ENCODE measurements at regions not wholly inside any gene's neighbourhood (a gene's known extent, or its start where the extent isn't known, plus 50 kb on each side); places are given as distances from the start of the nearest gene placed in this dataset.

- Histone ChIP-seq H3K4me1 (replicated peaks; ENCODE audit: insufficient read depth) (no peaks in the 10 kb centered on the region), H3K27ac (no peak overlapping the region), H3K79me2 (ENCODE audit: low read depth) (no peaks in the 10 kb centered on the region), H4K20me1 (ENCODE audit: insufficient read depth) (no peaks in the 10 kb centered on the region), H3K27me3 (ENCODE audit: insufficient read depth, low read depth) (no peaks in the 10 kb centered on the region), H3K9me2 (ENCODE audit: insufficient read depth) (no peaks in the 10 kb centered on the region), H2AFZ (no peak overlapping the region), H3F3A (ENCODE audit: insufficient read depth, low read depth) (no peaks in the 10 kb centered on the region), H3K36me3 (ENCODE audit: low read depth) (no peaks in the 10 kb centered on the region), H3K4me3 (no peak overlapping the region), H3K9me3 (ENCODE audit: insufficient read depth, low read depth) (no peaks in the 10 kb centered on the region), H3K4me2 (no peak overlapping the region)
- BruUV-seq (replicated peaks), result no TSS peak
- POLR2A ChIA-PET (ENCODE audit: unreplicated experiment), result no interaction called here
- CTCF ChIA-PET, result no interaction called here
- intact Hi-C loops (cut with micrococcal nuclease; ENCODE audit: unreplicated experiment), result no loop called here
- TF ChIP-seq CTCF (conservative IDR thresholded peaks at IDR 0.05) (no peak), EZH2 (IDR thresholded peaks at IDR 0.05; ENCODE audit: low read depth) (no peak)
- no peak for DNase-seq
Measured at GRCh38 chr10:52923520-52923919, 150.9 kb upstream of the MBL2 start.

GRCh38 chr10:52918714-52919305, 146.2 kb upstream of the MBL2 start:
- Histone ChIP-seq H4K20me1 (ENCODE audit: insufficient read depth) (no peaks in the 10 kb centered on the region), H3K9me3 (ENCODE audit: insufficient read depth, low read depth) (no peaks in the 10 kb centered on the region), H3K27ac (no peak overlapping the region), H3K9me2 (ENCODE audit: insufficient read depth) (no peaks in the 10 kb centered on the region), H3K36me3 (ENCODE audit: low read depth) (no peaks in the 10 kb centered on the region), H3K4me1 (replicated peaks; ENCODE audit: insufficient read depth) (no peaks in the 10 kb centered on the region), H2AFZ (no peak overlapping the region), H3K4me2 (no peak overlapping the region), H3K79me2 (ENCODE audit: low read depth) (no peaks in the 10 kb centered on the region), H3K27me3 (ENCODE audit: insufficient read depth, low read depth) (no peaks in the 10 kb centered on the region), H3F3A (ENCODE audit: insufficient read depth, low read depth) (no peaks in the 10 kb centered on the region), H3K4me3 (no peak overlapping the region)
- BruUV-seq (replicated peaks), result no TSS peak
- TF ChIP-seq EZH2 (IDR thresholded peaks at IDR 0.05; ENCODE audit: low read depth) (no peak), CTCF (conservative IDR thresholded peaks at IDR 0.05) (no peak)
- no peak for DNase-seq
- CTCF ChIA-PET, result no interaction called here
- POLR2A ChIA-PET (ENCODE audit: unreplicated experiment), result no interaction called here
- intact Hi-C loops (cut with micrococcal nuclease; ENCODE audit: unreplicated experiment), result no loop called here

- intact Hi-C loops (cut with micrococcal nuclease; ENCODE audit: unreplicated experiment), result no loop called here
- no peaks in the 10 kb centered on the region for H3K79me2 ChIP-seq (ENCODE audit: low read depth)
- no peaks in the 10 kb centered on the region for H3K9me3 ChIP-seq (ENCODE audit: insufficient read depth, low read depth)
- H2AFZ ChIP-seq, result no peak overlapping the region
- no peak overlapping the region for H3K4me2 ChIP-seq
- no TSS peak for BruUV-seq (replicated peaks)
- H3F3A ChIP-seq (ENCODE audit: insufficient read depth, low read depth), result no peaks in the 10 kb centered on the region
- H3K4me1 ChIP-seq (replicated peaks; ENCODE audit: insufficient read depth), result no peaks in the 10 kb centered on the region
- TF ChIP-seq CTCF (conservative IDR thresholded peaks at IDR 0.05) (no peak), EZH2 (IDR thresholded peaks at IDR 0.05; ENCODE audit: low read depth) (no peak)
- 0 out of 2 replicates have a peak, but pooled peaks cover 4% of the 10 kb centered on the region for H3K9me2 ChIP-seq (ENCODE audit: insufficient read depth)
- ChIA-PET POLR2A (ENCODE audit: unreplicated experiment) (interaction anchor here (0.5 kb wide), 1 partner anchor 1574 kb away, joined by 4 read pairs; no protein-coding TSS in a partner anchor), CTCF (no interaction called here)
- H4K20me1 ChIP-seq (ENCODE audit: insufficient read depth), result no peaks in the 10 kb centered on the region
- no peaks in the 10 kb centered on the region for H3K27me3 ChIP-seq (ENCODE audit: insufficient read depth, low read depth)
- H3K4me3 ChIP-seq, result no peak overlapping the region
- no peaks in the 10 kb centered on the region for H3K36me3 ChIP-seq (ENCODE audit: low read depth)
- no peak overlapping the region for H3K27ac ChIP-seq
- DNase-seq, result no peak
Measured at GRCh38 chr10:52915391-52915790, 142.8 kb upstream of the MBL2 start.
